ENCODE measurements at regions not wholly inside any gene's neighbourhood (a gene's known extent, or its start where the extent isn't known, plus 50 kb on each side); places are given as distances from the start of the nearest gene placed in this dataset.
"Not testable (repeated sequence)": the region's sequence is repeated elsewhere in the genome, so short reads cannot be mapped to it uniquely, and the experiment has no call there.

DNA sequence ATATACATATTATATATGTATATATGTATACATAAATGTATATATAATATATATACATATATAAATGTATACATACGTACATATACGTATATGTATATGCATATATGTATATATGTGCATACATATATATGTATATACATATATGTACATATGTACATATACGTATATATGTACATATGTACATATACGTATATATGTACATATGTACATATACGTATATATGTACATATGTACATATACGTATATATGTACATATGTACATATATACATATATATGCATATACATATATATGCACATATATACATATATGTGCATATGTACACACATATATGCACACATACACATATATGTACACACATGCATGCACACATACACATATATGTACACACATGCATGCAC is 627.3 kb upstream of the LRRTM1 start:
- DNase-seq; in situ Hi-C loops (cut with MboI; ENCODE audit: low pct_unique_long_range_greater_than_20kb, low sequenced_read_pairs): not testable (repeated sequence)

DNA sequence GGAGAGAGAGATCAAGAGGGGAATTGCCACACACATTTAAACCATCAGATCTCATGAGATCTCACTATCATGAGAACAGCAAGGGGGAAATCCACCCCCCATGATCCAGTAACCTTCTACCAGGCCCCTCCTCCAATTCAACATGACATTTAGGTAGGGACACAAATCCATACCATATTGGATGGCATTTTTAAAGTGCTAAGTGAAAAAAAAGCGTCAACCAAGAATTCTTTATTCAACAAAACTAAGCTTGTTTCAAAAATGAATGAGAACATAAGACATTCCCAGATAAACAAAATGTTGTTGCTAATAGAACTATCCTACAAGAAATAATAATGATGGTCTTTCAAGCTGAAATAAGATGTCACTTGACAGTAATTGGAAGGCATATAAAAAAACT is 626.2 kb upstream of the LRRTM1 start:
- in situ Hi-C loops (cut with MboI; ENCODE audit: low pct_unique_long_range_greater_than_20kb, low sequenced_read_pairs), result no loop called here
- no peak for DNase-seq

DNA sequence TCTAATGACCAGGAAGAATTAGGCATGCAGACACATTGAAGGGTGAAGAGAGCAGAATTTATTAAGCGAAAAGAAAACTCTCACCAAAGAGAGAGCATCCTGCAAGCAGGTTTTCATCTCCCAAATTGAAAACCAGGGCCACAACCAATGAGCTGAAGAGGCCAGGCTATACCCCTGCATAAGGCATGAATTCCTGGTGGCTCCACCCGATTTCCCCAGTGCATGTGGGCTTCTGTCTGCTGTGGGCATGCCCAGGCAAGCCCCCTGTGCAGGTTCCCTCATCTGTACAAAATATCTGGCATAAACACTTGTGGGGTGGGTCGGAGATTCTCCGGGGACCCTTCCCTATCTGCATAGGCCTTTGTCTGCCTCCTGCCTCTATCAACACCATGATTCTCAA is 621.6 kb upstream of the LRRTM1 start:
- in situ Hi-C loops (cut with MboI; ENCODE audit: low pct_unique_long_range_greater_than_20kb, low sequenced_read_pairs), result no loop called here

DNA sequence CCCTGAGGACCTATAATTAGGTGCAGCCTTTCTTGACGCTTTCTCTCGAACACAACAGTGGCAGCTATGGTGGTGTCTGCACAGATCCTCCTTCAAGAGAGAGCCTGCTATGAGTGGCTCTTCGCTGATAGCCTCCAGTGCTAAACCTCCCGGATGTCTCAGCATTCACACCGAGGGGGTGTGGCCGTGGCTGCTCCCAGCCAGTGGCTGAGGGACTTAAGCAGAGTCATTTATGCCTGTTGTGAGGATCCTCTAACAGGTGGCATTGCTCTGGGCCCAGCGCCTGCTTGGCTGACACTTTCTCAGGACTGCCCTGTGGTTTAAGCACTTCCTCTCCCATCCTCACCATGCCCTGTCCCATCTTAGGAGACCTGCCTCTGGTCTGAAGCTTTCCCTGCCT is 592.0 kb upstream of the LRRTM1 start:
- in situ Hi-C loops (cut with MboI; ENCODE audit: low pct_unique_long_range_greater_than_20kb, low sequenced_read_pairs), result no loop called here
- DNase-seq, result no peak

More for the DNA sequence above, 621.6 kb upstream of the LRRTM1 start:
- no peak for DNase-seq

DNA sequence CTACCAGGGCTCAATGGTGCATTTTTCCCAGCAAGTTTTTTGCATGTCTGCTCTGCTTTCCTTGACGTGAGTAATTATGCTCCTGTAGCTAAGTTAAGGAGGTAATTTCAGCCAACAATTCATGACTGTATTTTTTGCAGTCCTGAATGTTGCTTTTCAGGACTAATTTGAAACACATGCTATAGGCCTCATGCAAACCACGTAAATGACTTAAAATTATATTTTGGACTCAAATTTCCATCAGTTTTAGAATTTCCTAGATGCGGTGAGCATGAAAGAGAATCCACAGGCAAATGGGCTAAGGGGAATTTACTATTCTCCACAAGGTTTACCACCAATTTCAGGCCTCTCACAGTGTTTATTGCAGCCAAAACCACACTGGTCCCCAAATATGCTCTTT is 589.9 kb upstream of the LRRTM1 start:
- DNase-seq, result no peak
- in situ Hi-C loops (cut with MboI; ENCODE audit: low pct_unique_long_range_greater_than_20kb, low sequenced_read_pairs), result no loop called here

DNA sequence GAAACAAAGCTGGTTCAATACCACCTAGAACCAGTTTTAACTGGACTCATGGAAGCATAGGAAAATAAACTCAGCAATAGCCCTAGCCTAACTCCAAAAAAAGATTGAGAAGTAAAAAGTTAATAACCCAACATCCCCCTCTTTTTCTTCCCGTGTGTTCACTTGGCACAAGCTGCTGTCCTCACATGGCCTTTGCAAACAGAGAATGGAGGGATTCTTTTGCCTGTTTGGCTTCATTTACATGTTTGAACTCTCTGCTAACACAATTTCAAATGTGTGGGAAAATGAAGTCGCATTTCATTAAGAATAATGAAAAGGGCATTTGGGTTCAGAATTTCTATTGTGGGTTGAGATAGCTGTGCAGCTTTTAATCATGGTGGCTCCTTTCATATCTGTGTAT is 589.2 kb upstream of the LRRTM1 start:
- in situ Hi-C loops (cut with MboI; ENCODE audit: low pct_unique_long_range_greater_than_20kb, low sequenced_read_pairs), result no loop called here
- no peak for DNase-seq

DNA sequence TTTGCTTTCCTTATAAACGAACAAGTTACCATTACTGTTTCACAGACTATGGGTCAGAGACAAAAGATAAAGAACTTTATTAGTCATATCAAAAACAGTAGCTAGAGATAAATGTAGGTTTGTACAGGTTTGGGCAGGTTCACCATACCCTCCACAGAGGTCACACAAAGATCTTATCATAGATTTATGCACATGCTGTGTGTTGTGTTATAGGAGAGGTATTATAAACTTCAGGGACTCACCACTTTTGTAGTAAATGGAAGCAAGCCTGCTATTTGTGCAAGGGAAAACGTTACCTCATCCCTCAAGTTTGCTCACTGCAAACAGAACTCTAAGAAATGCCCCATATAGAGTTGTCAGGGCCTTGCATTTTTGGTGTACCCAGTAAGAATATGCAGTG is 584.5 kb upstream of the LRRTM1 start:
- in situ Hi-C loops (cut with MboI; ENCODE audit: low pct_unique_long_range_greater_than_20kb, low sequenced_read_pairs), result no loop called here
- no peak for DNase-seq

DNA sequence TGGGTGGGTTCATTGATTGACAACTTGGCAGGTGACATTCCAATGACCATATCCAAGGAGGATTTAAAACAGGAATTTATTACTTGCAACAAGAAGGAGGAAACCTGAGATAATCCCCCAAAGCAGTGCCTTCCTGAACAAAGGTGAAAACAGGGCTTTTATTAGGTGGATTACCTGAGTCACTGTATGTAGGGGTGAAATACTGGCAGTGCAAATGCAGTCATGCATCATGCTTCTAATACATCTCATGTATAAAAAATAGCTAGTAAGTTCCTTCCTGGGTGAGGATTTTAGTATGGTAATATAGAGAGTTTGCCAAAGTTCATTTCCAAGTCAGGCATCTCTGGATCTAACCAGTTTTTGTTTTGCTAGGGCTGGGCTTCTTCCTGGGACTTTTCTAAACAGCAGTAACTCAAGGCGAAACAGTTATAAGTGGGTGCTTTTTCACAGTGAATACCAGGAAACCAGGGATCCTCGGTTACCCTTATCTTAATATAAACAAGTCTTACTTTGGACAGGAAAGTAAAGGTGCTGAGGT is 583.4 kb upstream of the LRRTM1 start:
- in situ Hi-C loops (cut with MboI; ENCODE audit: low pct_unique_long_range_greater_than_20kb, low sequenced_read_pairs), result no loop called here
- no peak for DNase-seq

DNA sequence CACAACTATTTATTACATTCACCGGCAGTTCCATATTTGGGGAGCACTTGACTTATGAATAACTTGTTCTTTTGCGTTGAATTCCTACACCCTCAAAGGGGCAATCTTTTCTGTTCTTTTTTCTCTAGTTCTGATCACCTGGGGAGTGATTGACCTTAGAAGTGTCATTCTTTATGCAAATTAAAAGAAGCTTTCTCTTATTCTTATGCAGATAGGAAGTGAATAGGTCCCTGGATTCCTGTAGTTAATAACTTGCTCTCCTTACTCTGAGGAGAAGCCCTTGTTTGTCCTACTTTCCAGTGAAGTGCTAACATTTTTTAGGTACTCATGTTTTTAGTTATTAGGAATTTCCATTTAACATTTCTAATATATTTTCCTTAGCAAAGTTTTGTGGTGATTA is 569.8 kb upstream of the LRRTM1 start:
- no peak for DNase-seq
- in situ Hi-C loops (cut with MboI; ENCODE audit: low pct_unique_long_range_greater_than_20kb, low sequenced_read_pairs), result no loop called here

DNA sequence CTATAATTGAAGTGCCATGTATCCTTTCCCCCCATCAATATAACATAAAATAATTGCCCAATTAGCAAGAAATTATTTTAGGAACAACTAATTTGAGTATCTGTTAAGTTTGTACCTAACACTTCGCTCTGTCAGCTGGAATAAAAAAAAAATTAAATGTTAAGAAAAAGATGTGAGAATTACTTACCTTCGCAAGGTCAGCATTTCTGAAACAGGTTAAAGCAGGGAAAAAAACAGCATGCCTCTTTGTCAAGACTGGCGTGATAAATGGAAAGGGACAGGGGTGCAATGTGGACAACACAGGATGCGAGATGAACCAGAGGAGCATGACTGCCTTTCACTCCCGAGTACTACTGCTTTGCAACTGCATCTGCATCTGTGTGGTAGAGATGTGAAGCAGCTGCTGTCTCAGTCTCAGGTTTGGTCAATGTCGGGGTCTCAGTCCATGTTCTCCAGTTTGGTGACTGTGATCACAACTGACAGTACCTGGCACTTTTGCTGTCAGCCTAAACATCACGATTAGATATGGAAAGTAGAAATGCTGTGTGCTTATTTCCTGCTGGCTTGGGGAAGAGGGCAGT is 565.4 kb upstream of the LRRTM1 start:
- no peak for DNase-seq
- in situ Hi-C loops (cut with MboI; ENCODE audit: low pct_unique_long_range_greater_than_20kb, low sequenced_read_pairs), result no loop called here

DNA sequence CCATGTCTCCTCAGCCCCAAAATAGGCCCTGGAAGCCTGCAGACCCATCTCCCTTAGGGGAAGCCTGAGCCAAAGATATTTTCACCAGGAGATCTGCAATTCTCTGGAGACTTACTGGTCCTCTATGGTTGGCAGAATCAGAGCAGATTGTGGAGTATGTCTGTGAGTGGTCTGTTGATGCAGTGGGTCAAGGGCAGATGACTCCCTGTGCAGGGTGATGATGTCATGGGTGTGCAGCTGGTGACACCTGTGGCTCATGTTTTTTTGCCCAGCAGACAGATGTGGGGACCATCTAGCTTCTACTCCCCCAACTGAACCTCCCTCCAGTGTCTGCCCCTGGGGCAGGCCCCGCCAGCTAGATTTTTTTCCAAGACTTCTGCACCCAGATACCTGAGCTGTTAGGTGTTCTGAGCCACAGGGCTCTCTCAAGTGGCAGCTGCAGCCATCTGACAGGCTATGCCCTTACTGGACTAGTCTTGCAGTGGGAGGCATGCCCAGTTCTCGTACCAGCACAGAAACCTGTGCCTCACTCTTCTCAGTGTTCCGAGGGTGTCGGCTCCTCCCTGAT is 558.7 kb upstream of the LRRTM1 start:
- in situ Hi-C loops (cut with MboI; ENCODE audit: low pct_unique_long_range_greater_than_20kb, low sequenced_read_pairs), result no loop called here

DNA sequence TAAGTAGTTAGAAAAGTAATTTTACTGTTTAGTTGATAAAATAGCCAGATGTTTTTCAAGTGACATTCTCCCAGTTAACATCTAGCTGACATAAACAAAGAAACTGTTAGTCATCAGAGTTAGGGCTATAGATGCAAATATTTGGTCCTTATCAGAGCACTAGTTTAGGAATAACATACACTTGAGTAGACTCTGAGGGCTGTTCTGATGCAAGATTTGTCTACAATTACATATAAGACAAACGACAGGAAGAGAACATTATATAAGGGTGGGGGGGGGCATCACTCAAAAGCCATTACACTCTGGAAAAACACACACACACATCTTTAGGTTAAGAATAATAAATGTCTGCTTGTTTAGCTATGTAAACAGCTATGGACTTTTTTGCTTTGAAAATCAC is 554.4 kb upstream of the LRRTM1 start:
- DNase-seq, result no peak
- in situ Hi-C loops (cut with MboI; ENCODE audit: low pct_unique_long_range_greater_than_20kb, low sequenced_read_pairs), result no loop called here

More for the DNA sequence above, 558.7 kb upstream of the LRRTM1 start:
- DNase-seq, result no peak

DNA sequence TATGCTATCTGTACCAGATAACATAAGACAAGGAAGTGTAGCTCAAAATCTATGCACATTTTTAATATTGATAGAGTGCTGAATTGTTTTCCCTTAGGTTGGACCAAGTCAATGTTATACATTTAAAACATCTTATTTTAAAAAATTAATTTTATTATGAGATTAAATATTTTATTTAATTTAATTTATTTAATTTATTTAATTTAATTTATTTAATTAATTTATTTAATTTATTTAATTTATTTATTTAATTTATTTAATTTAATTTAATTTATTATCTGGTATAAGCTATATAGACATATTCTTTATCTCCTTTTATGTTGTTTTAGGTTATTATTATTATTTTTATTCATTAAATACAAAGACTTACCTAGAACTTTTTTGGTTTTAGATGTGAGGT is 551.7 kb upstream of the LRRTM1 start:
- in situ Hi-C loops (cut with MboI; ENCODE audit: low pct_unique_long_range_greater_than_20kb, low sequenced_read_pairs), result no loop called here
- DNase-seq, result no peak

DNA sequence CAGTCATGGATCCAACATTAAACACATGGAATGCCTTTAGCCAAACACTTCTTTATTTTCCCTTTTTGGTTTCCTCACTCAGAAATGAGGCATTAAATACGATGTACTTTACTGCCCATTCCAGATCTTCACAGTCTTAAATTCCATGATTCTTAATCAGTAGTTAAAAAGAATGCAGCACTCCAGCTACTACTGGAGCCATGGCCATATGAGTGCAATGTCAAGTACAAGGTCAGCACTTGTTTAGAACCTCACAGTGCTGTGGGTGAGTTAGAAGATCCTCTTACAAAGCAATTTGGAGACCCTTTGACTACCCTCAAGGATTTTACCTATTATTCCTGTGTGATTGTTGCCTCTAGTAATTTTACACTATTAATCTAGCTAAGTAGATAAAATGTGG is 550.3 kb upstream of the LRRTM1 start:
- in situ Hi-C loops (cut with MboI; ENCODE audit: low pct_unique_long_range_greater_than_20kb, low sequenced_read_pairs), result no loop called here
- DNase-seq, result no peak

DNA sequence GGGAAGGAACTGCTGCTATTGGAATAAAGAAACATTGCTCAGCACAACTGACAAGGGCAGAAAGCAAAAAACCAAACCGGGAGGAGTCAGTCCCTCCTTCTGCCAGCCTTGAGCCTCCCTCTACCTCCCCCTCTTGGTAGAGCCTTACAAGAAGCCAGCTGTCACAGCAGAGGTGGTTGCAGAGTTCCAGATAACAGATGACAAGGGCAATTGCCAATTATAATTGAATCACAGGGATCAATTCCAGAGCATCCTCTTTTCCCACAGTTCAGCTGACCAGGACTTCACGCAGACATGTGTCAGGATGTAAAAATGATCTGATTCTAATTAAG is 548.2 kb upstream of the LRRTM1 start:
- DNase-seq, result no peak
- in situ Hi-C loops (cut with MboI; ENCODE audit: low pct_unique_long_range_greater_than_20kb, low sequenced_read_pairs), result no loop called here

DNA sequence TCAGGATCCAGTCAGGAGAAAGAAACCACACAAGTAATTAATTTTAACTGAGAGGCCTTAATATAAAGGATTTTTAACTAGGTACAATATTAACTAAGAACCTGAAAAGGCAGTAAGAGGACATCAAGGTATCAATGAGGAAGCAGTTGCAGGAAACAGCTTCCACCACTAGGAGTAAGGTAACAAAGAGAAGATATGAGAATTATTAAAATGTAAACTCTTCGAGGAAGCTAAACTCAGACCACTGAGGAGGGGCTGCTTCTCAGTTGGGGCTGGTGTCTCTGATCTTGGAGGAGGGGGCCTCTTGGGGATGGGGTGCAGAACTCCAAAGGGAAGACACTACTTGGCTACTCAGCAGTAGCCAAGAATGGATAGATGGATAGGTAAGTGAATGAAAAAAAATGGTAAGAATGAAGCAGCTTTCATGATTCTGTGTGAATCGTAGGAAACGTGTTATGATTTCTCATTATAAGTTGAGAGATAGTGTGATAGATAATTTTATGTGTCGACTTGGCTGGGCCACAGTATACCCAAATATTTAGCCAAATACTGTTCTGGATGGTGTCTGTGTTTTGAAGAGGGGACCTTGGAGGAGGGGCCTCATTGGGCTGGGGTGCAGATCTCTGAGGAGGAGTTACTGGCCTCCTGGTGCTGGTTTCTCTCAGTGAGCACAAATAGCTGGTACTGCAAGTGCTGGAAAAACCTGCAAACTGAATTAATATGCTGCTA is 547.7 kb upstream of the LRRTM1 start:
- in situ Hi-C loops (cut with MboI; ENCODE audit: low pct_unique_long_range_greater_than_20kb, low sequenced_read_pairs), result no loop called here

DNA sequence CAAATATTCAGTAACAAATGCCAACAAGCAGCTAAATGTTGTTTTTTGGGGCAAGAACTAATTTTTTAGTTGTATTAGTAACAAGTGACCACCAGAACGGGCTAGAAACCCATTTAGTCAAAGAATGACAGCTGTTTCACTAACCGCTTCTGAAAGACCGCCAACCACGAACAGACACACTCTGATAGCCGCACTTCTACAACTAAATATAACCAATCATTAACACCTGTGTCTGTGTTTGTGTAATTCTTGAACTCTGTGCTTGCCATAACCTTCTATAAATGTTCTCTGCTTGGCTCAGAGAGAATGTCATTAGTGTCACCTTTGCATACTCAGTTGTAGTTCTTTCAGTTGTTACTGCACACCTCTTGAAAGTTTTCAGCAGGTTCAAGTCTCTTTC is 526.3 kb upstream of the LRRTM1 start:
- no peak for DNase-seq
- in situ Hi-C loops (cut with MboI; ENCODE audit: low pct_unique_long_range_greater_than_20kb, low sequenced_read_pairs), result no loop called here

More for the DNA sequence above, 547.7 kb upstream of the LRRTM1 start:
- no peak for DNase-seq

DNA sequence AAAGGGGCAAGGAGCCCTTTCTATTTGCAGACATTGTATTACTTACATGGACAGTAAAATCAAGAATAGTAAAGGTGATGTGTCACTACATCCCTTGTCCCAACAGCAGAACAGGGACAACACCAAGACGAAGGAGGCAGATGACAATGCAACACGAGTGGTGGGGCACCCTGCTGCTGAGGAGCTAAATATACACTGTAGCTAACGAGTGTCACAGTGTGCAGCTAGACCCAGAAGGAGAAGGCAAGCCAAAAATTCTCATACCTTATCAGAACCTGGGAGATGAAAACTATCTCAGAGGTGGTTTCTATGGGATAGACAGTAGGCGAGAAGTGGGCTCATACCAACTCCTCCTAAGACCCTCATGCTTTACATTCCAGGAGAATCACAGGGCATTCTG is 518.4 kb upstream of the LRRTM1 start:
- DNase-seq, result no peak
- in situ Hi-C loops (cut with MboI; ENCODE audit: low pct_unique_long_range_greater_than_20kb, low sequenced_read_pairs), result no loop called here

DNA sequence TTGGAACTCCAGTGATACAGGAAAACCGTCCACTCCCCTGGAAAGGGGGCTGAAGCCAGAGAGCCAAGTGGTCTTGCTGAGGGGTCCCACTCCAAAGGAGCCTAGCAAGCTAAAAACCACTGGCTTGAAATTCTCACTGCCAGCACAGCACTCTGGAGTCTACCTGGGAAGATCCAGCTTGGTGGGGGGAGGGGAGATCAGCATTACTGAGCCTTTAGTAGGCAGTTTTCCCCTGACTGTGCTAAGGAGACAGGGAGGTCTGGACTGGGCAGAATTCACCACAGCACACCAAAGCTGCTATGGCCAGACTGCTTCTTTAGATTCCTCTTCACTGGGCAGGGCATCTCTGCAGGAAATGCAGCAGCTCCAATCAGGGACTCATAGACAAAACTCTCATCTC is 510.7 kb upstream of the LRRTM1 start:
- DNase-seq, result no peak
- in situ Hi-C loops (cut with MboI; ENCODE audit: low pct_unique_long_range_greater_than_20kb, low sequenced_read_pairs), result no loop called here

DNA sequence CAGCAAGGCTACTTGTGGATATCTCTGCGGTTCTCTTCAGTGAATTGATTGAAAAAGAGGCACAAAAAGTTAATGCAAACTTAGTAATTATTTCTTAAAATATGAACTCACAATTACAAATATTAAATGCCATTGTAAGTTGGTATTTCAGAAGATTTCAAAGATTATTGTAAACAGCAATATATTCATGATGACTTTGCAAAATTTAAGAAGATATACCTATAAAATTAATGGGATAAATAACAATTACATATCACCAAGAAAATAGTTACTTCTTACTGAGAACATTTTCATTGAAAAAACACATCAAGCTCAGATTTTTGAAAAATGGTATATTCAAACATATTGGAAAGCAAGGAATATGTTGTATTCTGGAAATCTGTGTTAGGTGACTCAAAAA is 482.0 kb upstream of the LRRTM1 start:
- in situ Hi-C loops (cut with MboI; ENCODE audit: low pct_unique_long_range_greater_than_20kb, low sequenced_read_pairs), result no loop called here
- no peak for DNase-seq

DNA sequence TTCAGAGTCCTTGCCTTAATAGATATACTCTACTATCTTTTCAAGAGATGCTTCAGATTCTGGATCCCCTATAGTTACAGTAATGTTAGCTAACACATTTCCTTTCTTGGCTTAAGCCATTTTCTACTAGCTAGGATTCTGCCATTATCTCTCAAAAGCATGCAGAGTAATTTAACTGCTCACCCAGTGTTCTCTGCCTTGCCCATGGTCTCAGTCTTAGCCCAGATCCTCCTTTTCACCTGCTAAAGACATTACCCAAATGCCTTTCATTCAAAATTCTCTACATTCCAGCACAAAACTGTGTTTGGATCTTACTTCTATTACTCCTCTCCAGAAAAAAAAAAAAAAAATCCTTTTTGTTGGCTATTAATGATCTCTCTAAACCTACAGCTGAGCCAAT is 474.2 kb upstream of the LRRTM1 start:
- DNase-seq, result no peak
- in situ Hi-C loops (cut with MboI; ENCODE audit: low pct_unique_long_range_greater_than_20kb, low sequenced_read_pairs), result no loop called here
